ENCODE measurements at regions not wholly inside any gene's neighbourhood (a gene's known extent, or its start where the extent isn't known, plus 50 kb on each side); places are given as distances from the start of the nearest gene placed in this dataset.
"Not testable (repeated sequence)": the region's sequence is repeated elsewhere in the genome, so short reads cannot be mapped to it uniquely, and the experiment has no call there.

DNA sequence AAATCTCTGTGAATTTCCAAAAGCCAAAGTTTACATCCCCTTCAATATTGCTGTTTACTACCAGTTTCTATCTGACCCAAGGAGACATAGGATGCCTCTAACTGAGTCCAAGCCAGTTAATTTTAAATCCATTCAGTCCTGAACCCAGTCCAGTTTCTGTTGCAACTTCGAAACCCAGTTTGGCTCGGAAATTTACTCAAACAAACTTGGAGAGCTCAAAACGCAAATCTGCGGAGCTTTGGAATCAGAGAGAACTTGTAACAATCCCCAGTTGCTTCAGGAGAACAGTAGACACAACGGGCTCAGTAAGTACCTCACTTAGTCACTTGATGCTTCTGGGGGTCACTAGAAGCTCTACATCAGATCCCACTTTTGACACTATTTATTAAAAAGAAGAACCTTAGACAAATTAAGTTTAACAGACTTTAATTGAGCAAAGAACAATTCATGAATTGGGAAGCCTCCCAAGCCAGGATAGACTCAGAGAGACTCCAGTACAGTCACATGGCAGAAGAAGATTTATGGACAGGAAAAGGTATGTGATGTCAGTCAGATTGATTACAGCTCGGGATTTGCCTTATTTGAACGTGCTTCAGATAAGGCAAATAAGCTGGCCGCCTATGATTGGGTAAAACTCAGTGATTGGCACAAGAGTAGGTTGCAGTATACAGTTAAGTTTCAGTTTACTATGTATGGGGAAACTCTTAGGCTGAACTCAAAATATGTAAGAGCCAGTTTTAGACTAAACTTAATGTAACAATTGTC is 118.0 kb downstream of the RFPL4B start:
- DNase-seq: no peak

DNA sequence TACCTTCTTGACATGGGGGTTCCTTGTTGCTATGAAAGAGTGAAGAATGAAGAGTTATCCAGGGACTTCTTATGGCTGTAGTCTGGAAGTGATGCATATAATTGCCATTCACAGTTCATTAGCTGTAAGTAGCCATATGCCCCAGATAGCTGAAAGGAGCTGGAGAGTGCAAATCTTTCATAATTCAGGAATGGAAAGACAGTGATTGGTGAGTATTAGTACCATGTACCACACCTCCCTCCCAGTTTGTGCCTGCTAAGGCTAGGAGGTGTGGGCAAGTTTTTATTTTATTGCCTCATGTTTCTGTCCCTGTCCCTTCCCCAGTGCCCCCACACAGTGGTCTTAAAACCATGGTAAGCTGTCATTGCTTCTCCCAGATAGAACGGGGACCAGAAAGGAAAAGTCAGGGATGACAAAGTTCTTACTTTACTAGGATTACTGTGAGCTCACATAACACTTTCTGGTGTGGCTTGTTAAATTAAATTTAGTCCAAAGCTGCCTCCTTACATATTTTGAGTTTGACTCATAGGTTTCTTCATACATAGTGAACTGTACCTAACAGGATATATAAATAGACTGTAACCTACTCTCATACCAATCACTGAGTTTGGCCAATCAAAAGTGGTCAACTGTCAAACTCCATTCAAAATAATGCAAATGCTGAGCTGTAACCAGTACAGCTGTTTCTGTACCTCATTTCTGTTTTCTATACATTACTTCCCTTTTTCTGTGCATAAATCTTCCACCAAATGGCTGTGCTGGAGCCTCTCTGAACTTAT is 119.4 kb downstream of the RFPL4B start:
- DNase-seq: no peak

DNA sequence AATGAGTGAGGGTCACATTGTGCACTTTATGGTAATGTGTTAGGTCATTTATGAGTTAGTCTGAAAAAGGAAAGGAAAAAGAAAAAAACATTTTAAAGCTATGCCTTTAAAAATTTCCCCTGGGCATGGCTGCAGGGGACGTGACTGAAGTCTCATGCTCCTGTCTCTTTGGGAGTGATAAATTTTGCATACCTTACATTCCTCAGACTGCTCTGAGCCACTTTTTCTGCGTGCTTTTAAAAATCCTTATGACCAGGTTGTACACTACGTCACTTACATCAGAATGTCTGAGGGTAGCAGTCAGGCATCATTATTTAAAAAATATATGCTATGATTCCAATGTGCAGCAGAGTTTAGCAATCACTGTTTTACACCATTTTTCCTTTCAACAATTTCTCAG is 121.2 kb downstream of the RFPL4B start:
- DNase-seq: no peak

DNA sequence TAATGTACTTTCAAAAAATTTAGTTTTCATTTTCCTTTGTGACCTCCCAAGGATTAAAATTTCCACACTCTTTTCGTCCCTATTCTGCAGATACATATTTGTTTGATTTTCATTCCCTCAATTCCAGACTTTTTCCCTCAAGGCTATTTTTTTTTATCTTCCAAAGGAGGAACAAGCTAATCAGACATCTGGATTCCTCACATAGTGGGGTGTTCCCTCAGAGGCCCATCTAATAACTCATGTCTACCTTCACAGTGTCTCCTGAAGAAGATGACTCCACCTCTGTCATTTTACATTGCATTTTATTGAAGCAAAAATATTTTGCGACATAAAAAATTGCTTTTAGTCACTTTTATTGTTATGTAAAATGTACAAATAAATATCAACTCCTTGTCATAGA is 122.2 kb downstream of the RFPL4B start:
- DNase-seq: no peak

DNA sequence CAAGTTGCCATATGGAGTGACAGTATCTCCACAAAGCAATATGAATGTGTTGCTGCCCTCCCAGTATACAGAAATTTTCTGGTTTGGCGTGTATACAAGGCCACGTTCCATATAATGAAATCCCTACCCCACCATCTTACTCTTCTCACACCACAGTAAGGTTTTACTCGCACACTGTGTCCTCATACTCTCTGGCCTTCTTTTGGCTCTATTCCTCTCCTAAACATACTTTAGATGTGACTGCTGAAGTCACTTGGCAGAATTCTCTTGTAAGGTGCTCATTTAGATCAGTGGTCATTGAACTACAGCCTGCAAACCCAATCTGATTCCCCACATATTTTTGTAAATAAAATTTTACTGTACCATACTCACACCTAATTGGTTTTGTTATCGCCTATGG is 123.2 kb downstream of the RFPL4B start:
- DNase-seq: no peak

DNA sequence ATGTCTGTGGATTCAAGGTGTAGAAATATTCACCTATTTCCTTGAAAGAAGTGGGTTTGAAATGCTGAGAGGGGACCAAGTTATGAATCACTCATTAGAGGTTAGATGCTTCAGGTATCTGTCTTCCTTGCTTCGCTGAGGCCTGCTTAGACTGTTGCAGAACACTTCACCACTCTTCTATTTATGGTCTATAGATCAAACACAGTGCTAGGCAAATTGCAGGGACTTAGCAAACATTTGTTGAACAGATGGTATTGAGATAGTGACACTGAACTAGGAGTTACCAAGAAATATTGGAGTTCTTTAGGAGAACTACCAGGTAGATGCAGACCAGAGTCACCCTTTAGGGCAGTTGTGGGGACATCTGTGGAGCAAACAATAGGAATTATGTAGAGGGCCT is 123.8 kb downstream of the RFPL4B start:
- no peak for DNase-seq

DNA sequence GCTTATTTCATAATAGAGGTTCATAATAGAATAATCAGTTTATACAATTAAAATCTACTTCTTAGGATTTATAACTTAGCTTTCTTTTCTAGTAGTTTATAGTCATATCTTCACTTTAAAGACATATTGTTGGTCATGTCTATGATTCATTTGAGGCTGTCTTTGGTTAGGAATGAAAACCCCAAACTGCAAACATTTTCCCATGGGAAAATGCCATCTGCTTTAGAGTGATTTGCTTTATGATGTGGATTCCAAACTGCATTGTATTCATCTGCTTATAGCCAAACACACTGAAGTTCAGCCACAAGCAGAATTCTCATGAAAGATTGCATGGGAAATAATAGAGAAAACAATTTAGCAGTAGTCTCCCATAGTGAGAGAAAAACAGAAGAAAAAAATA is 128.0 kb downstream of the RFPL4B start:
- no peak for DNase-seq

DNA sequence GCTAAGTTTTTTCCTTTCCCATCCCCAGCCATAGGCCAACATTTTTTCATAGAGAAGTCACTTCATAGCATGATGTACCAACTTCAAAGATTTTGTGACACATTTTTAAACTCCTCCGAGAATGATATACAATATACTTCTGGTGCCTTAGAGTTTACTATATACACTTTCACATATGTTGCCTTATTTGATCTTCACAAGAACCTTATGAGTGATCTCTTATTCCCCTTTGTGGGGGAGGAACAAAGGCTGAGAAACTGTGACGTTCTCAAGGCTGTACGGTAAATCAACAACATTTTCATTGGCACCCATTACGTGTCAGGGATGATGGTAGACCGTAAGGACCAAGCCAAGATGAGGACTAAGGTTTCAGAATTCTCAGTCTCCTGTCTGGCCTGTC is 130.0 kb downstream of the RFPL4B start:
- no peak for DNase-seq

DNA sequence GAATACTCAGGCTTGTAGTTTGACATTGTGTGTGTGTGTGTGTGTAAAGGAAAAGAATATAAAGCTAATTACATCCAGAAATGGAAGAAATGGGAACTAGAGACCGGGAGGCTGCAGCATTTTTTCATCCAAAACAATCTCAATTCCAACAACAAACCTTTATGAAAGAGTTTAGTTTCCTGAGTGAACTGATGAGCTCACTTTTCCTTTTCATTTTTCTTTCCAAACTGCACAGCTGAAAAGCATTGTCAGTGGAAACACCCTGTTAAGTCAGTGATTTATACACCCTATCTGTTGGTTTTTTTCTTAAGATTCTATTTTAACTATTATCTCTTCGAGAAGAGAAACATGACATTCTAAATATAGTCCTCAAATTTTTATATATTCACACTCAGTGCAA is 130.9 kb downstream of the RFPL4B start:
- DNase-seq: no peak

DNA sequence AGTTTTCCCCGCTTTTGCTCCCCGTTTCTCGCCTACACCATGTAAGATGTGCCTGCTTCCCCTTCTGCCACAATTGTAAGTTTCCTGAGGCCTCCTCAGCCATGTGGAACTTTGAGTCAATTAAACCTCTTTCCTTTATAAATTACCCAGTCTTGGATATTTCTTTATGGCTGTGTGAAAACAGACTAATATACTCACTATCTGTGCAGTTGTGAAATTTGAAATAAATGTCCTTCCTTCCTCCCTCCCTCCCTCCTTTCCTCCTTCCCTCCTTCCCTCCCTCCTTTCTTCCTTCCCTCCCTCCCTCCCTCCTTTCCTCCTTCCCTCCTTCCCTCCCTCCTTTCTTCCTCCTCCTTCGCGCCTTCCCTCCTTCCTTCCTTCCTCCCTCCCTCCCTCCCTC is 132.8 kb downstream of the RFPL4B start:
- DNase-seq: not testable (repeated sequence)

DNA sequence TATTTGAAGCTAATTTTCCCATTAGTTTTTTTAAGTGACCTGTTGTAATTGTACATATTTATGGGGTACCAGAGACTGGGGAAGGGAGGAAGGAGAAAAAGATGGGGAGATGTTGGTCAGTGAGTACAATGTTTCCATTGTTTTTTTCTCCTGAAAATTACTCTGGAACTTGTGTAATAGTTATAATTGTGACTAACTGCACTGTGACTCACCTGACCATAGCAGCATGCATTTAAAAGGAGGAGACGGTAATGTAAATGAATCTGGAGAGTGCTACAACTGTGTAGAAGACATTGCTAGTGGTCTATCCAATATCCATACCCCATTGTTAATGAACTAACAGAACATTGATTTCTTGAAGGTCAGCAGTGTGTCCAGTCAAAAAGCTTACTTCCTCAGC is 133.4 kb downstream of the RFPL4B start:
- no peak for DNase-seq

DNA sequence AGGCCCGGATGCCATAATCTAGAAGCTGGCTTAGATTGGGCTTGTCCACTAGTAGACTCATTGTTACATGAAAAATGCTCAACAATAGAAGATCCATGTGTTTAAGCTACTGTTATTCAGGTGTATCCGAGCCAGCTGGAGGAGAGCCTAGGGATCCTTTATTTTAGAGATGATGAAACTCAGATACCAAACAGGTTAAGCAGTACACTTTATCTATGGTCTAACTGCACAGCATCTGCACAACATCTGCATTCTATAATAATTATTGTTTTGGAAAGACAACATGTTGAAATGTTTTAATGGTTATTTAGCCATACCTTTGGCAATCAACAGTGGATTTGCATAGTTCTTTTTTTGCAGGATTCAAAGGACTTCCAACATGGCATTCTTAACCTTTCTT is 134.1 kb downstream of the RFPL4B start:
- DNase-seq: no peak

DNA sequence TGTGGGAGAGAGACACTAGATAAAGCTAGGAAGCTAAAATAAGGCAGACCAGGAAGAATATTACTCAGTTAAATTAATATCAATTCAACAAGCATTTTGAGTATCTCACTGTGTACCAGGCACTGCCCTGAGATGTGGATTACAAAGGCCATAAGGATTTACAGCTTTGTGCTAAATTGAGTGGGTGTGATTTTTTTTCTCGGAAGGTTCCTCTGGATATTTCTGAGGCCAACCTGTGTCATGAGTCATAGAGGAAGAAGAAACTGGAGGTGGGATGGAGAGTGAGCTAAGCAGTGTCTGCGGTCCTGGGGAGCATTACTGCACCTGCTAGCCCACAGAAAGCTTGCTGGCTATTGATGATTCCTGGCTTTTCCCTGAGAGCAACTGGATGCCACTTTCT is 135.2 kb downstream of the RFPL4B start:
- DNase-seq: no peak

DNA sequence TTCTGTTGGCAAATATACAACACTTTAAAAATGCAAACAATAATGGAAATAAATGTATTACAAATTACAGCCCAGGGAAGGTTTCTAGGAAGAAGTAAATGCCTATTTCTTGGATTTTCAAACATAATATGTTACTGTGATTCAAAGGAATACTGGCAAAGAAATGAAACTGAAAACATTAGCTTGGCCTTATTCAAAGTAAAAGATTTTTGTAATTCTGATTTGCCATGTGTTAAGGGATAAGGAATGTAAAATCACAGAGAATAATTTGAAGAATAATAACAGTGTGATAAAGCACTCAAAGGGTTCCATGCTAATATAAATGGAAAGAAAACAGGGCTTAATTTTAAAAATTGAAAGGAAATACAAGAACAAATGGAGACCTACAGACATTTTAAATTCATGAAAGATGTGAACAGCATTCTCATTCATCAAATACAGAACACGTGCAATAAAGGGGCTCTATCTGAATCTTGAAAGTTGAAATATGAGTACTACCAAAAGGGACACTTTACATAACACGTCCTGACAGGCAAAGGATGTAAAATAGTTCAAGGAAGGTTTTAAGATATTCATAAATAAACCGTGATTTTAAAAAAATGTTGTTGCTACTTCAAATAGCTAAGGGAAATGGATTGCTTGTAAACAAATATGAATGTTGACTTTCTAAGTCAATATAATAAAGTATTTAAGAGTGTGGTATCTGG is 138.1 kb downstream of the RFPL4B start:
- DNase-seq: no peak

DNA sequence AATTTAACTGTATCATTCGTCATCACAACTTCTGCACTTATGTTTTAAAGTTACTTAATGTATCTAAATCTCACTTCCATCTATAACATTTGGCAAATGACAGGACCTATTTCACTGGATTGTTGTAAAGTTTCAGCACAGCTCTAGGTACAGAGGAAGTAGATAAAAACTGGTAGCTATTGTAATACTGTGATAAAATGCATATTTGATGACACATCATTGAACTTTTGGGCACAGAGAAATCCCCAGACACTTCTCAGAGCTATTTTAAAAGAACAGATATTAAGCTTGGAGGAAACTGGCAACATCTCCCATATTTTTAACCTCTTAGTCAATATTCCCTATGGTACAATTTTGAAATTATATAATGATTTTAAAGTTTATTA is 138.7 kb downstream of the RFPL4B start:
- no peak for DNase-seq

DNA sequence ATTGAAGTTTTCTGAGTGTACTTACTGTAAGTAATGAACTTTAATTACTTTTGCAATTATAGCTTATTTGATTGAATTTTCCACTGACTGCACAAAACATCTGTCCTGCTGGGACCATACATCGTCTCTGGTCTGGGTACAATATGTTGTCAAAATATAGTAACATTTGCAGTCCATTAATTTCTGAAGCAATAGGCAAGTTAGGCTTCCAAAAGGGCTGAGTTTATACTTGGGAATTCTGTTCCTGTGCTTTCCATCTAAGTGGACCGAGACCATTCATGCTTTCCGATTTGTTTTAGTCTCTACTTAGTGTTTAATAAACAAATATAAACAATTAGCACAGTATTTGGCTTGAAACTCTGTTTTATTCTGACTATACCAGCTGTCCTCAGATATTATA is 139.3 kb downstream of the RFPL4B start:
- no peak for DNase-seq

DNA sequence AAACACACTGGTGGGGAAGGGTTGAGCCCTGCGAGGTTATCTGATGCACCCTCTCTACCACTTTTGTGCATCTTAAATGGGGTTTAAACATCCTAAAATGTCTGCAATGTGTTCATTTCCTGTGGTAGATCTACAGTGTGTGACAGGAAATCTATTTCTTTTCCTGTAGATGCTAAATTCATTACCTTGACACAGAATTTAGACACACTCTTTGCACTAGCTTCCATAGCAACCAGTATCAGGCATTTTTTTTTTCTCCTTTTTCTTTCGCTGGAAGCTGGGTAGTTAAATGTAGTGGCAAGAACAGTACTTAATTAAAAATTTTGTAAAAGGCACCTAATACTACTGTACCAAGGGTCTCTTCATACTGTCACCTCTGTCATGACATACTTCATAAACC is 141.1 kb downstream of the RFPL4B start:
- DNase-seq: no peak

DNA sequence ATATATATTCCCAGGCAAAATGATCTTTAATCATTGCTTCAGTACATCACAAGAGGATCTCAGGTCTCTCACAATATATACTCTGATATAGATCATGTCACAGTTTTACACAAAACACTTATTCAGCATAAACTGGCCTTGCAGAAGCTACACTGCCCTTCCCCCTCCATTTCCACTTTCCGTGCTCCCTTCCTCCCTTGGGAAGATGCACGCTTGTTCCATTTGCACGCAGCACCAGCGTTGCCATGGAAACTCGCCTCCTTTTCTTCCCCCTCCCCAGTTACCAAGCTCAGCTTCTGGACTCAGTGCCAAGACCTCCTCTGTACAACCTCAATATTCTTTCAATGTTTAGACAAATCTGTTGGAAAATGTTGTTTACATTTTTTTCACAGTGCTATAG is 154.6 kb downstream of the RFPL4B start:
- DNase-seq: no peak

DNA sequence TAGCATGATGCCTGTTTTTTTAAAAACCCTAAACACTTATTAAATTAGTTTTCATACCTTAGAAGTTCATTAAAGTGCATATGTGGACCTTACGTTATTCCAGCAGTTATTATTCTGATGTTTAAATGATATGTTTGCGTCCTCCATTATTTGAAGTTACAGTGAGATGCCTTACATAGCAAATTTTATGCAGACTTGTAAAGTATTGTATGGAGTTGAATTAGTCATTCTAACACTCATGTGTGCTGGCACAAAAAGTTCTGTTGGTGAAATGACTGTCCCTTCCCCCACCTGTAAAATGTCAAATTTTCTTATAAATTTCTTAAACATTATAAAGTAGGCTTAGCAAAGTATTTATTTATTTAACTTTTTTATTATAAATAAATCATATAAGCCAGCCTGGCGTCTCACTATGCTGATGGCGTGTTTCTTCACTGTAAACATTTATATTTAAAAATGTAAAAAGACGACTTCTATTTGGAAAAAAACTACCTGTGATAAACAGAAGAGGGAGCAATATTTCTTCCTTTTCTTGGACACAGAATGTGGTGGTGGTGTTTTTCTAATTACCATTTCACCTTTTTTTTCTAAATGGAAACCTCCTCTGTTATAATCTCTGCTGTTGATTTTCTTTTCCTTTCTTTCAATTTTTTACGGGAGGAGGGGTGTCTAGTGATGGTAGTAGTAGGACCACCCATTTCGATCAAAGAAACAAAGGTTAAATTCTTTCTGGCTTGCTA is 155.4 kb downstream of the RFPL4B start:
- DNase-seq: no peak

DNA sequence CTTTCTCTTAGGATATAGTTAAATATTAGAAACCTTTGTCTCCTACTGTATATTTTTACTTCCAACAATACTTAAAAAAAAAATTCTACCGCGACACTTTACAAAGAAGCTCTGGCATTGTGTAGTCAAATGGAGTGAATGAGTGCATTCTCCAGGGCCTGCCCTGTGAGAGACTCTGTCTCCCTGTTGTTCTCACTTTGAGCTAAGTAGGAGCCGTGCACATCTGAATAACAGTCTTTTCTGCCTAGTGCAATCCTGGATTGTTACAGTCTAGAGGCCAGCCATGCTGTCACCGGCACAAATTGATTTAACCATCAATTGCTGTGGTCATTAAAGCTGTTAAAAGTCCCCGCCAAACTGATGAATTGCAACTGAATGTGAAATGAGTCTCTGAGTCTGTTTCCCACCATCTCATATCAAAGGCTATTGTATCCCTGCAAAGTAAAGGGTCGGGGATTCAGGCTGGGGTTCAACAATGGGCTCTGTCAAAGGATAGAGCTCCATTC is 156.0 kb downstream of the RFPL4B start:
- DNase-seq: no peak

DNA sequence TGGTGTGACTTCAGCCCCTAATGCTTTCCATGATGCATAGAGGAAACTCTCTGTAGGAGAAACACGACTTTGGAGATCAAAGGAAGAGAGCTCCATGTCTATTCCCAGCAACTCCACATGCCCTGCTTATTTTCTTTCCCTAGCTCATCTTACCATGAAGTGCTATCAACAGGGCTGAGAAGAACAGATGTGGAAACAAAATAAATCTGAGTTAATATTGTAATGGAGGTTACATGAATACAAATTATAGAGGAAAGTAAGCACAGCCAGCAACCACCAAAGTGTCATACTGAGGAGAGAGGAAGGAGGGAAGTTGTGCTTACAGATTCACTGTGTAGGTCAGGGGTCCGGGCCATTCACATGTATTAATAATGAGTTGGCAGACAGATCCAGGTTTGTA is 157.5 kb downstream of the RFPL4B start:
- no peak for DNase-seq

DNA sequence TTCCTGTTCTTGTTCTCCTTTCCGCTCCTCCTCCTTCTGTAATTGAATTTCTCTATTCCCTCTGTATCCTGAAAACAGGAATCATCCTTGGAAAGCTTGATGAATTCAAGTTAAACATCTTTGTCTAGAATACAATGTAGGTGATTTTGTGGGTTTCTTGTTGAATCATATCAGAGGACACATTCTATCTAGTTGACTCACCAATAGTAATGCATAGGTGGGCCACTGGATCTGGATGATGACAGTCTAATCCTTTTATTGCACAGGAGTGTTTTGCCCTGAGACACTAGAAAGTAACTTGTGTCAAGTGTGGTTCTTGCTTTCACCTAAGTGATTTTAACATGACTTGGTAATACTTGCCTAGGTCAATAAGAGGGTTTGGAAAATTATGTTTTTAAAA is 164.3 kb downstream of the RFPL4B start:
- no peak for DNase-seq

DNA sequence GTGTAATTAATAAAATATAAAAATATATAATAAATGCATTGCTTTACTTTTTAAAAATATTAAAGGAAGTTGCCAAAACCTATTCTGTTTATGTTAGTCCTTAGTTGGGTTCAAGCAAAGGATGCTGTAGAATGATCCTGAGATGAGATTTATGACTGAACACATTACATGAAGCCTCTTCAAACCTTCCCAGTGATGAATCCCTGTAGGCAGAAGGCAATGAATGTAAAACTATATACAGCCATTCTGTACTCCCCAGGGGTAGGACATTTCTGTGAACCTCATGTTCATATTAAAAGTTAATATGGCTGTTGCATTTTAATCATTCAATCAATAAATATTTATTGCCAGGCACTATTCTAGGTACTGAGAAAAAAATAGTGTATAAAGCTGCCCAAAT is 166.0 kb downstream of the RFPL4B start:
- no peak for DNase-seq
